Trophoblast cell (in vitro differentiated cells and primary cell): ENCODE measurements at regions not wholly inside any gene's neighbourhood (a gene's known extent, or its start where the extent isn't known, plus 50 kb on each side); places are given as distances from the start of the nearest gene placed in this dataset.

Experiments
- DNase-seq, 2 donors: peaks; one replicate each; pipeline ENCODE4 v3.0.0-alpha.2; 2016
- H2AFZ ChIP-seq: 2 replicates; pipeline ENCODE4 v1.6.1; 2013; ENCODE audit warnings: low read length, moderate library complexity, mild to moderate bottlenecking; ENCODE audit not compliant: insufficient read depth, poor library complexity
- H2AK5ac ChIP-seq: 2 replicates; pipeline ENCODE4 v1.6.1; 2013; ENCODE audit warnings: mild to moderate bottlenecking, low read length
- H2BK120ac ChIP-seq: 2 replicates; pipeline ENCODE4 v1.6.1; 2013; ENCODE audit warnings: low read length, mild to moderate bottlenecking, moderate library complexity; ENCODE audit not compliant: insufficient read depth, poor library complexity
- H2BK12ac ChIP-seq: 2 replicates; pipeline ENCODE4 v1.6.1; 2013; ENCODE audit warnings: mild to moderate bottlenecking, low read length, moderate library complexity
- H2BK5ac ChIP-seq: 2 replicates; pipeline ENCODE4 v1.6.1; 2013; ENCODE audit warnings: low read length, low read depth, moderate library complexity, mild to moderate bottlenecking; ENCODE audit not compliant: poor library complexity
- H3K14ac ChIP-seq: 2 replicates; pipeline ENCODE4 v1.6.1; 2013; ENCODE audit warnings: mild to moderate bottlenecking, low read length
- H3K18ac ChIP-seq: 2 replicates; pipeline ENCODE4 v1.6.1; 2013; ENCODE audit warnings: mild to moderate bottlenecking, low read length
- H3K23ac ChIP-seq: 2 replicates; pipeline ENCODE4 v1.6.1; 2013; ENCODE audit warnings: low read length
- H3K27ac ChIP-seq: 2 replicates; pipeline ENCODE4 v1.5.1; 2013; ENCODE audit warnings: low read depth, mild to moderate bottlenecking, inconsistent platforms, low read length, moderate library complexity
- H3K27me3 ChIP-seq: 2 replicates; pipeline ENCODE4 v1.6.1; 2013; ENCODE audit warnings: inconsistent platforms, mild to moderate bottlenecking, low read length, moderate library complexity; ENCODE audit not compliant: insufficient read depth
- H3K36me3 ChIP-seq, 2 experiments: 1 replicate in 1 of 2; 2 replicates in 1 of 2; pipeline ENCODE4 v1.6.1; 2013; ENCODE audit warnings: low read length in 2 of 2, mild to moderate bottlenecking in 2 of 2, moderate library complexity in 1 of 2; ENCODE audit not compliant: insufficient read depth in 2 of 2, control insufficient read depth in 1 of 2
- H3K4ac ChIP-seq: 2 replicates; pipeline ENCODE4 v1.6.1; 2013; ENCODE audit warnings: low read depth, mild to moderate bottlenecking, low read length, moderate library complexity
- H3K4me1 ChIP-seq, 2 experiments: 1 replicate in 1 of 2; 2 replicates in 1 of 2; pipeline ENCODE4 v1.6.1; 2013; ENCODE audit warnings: low read length in 2 of 2, mild to moderate bottlenecking in 2 of 2, moderate library complexity in 1 of 2; ENCODE audit not compliant: insufficient read depth in 2 of 2, control insufficient read depth in 1 of 2
- H3K4me2 ChIP-seq: 2 replicates; pipeline ENCODE4 v1.6.1; 2013; ENCODE audit warnings: inconsistent platforms, mild to moderate bottlenecking, low read length, moderate library complexity
- H3K4me3 ChIP-seq: 2 replicates; pipeline ENCODE4 v1.5.1; 2013; ENCODE audit warnings: mild to moderate bottlenecking, low read depth, low read length, inconsistent platforms
- H3K79me1 ChIP-seq: one replicate; pipeline ENCODE4 v1.6.1; 2013; ENCODE audit warnings: low read length
- H3K79me2 ChIP-seq: 2 replicates; pipeline ENCODE4 v1.6.1; 2013; ENCODE audit warnings: low read length, mild to moderate bottlenecking; ENCODE audit not compliant: control insufficient read depth, insufficient read depth, poor library complexity
- H3K9ac ChIP-seq: 2 replicates; pipeline ENCODE4 v1.6.1; 2013; ENCODE audit warnings: mild to moderate bottlenecking, low read length
- H3K9me3 ChIP-seq: 2 replicates; pipeline ENCODE4 v1.6.1; 2013; ENCODE audit warnings: low read depth, mild to moderate bottlenecking, control low read depth, inconsistent platforms, low read length; ENCODE audit not compliant: insufficient read depth
- H4K12ac ChIP-seq: 2 replicates; pipeline ENCODE4 v1.6.1; 2013; ENCODE audit warnings: low read depth, mild to moderate bottlenecking, low read length, moderate library complexity
- H4K8ac ChIP-seq: 2 replicates; pipeline ENCODE4 v1.6.1; 2013; ENCODE audit warnings: low read depth, mild to moderate bottlenecking, low read length, moderate library complexity
- H4K91ac ChIP-seq: one replicate; pipeline ENCODE4 v1.6.1; 2013; ENCODE audit warnings: low read depth, mild to moderate bottlenecking, low read length, moderate library complexity
- WGBS: extraction: QIAGEN DNeasy Blood & Tissue Kit; methylation state at CpG from one replicate; pipeline ENCODE4 v1.1.7; 2013; ENCODE audit warnings: missing lambda C conversion rate; ENCODE audit not compliant: insufficient read length, insufficient coverage; ENCODE audit errors: extremely low coverage; 5-methylcytosine and 5-hydroxymethylcytosine counted together

- no peak overlapping the region for H4K12ac ChIP-seq
- H3K9ac ChIP-seq, result no peak overlapping the region
- H2AK5ac ChIP-seq, result no peak overlapping the region
- H2AFZ ChIP-seq, result no peak overlapping the region
- H4K8ac ChIP-seq, result no peak overlapping the region
- no peak overlapping the region for H2BK5ac ChIP-seq
- no peak overlapping the region for H3K18ac ChIP-seq
- H3K9me3 ChIP-seq, result no peaks in the 10 kb centered on the region
- H3K4me3 ChIP-seq, result no peak overlapping the region
- H3K14ac ChIP-seq, result no peak overlapping the region
- no peak overlapping the region for H3K4ac ChIP-seq
- H2BK120ac ChIP-seq, result no peak overlapping the region
- no peak overlapping the region for H3K23ac ChIP-seq
- H3K27ac ChIP-seq, result no peak overlapping the region
- H3K27me3 ChIP-seq, result no peaks in the 10 kb centered on the region
- WGBS, result no CpG with 5 or more reads among the region's 3 CpGs
- peaks cover 8 to 9% of the 10 kb centered on the region in 2 experiments for H3K36me3 ChIP-seq
- H3K4me2 ChIP-seq, result no peak overlapping the region
- no peaks in the 10 kb centered on the region for H3K79me1 ChIP-seq
- no peak overlapping the region for H2BK12ac ChIP-seq
- H3K79me2 ChIP-seq, result no peaks in the 10 kb centered on the region
- DNase-seq, result no peak
- H3K4me1 ChIP-seq, result no peaks in the 10 kb centered on the region
- no peak overlapping the region for H4K91ac ChIP-seq
Measured at GRCh38 chrY:7299960-7300359, 388.4 kb upstream of the AMELY start.

- H4K91ac ChIP-seq, result no peak overlapping the region
- H3K4me3 ChIP-seq, result no peak overlapping the region
- no peak overlapping the region for H3K4me2 ChIP-seq
- no CpG with 5 or more reads among the region's 1 CpG for WGBS
- H2AFZ ChIP-seq, result no peak overlapping the region
- no peaks in the 10 kb centered on the region for H3K79me1 ChIP-seq
- H3K18ac ChIP-seq, result no peak overlapping the region
- no peak overlapping the region for H3K14ac ChIP-seq
- H3K27me3 ChIP-seq, result no peaks in the 10 kb centered on the region
- H3K79me2 ChIP-seq, result no peaks in the 10 kb centered on the region
- H3K23ac ChIP-seq, result no peak overlapping the region
- H3K9ac ChIP-seq, result no peak overlapping the region
- H2BK12ac ChIP-seq, result no peak overlapping the region
- no peaks in the 10 kb centered on the region for H3K9me3 ChIP-seq
- H3K36me3 ChIP-seq, result peaks cover 2 to 6% of the 10 kb centered on the region in 2 experiments
- no peak overlapping the region for H2BK120ac ChIP-seq
- DNase-seq, result no peak
- no peak overlapping the region for H4K8ac ChIP-seq
- H2AK5ac ChIP-seq, result no peak overlapping the region
- H3K27ac ChIP-seq, result no peak overlapping the region
- H4K12ac ChIP-seq, result no peak overlapping the region
- no peak overlapping the region for H3K4ac ChIP-seq
- no peaks in the 10 kb centered on the region for H3K4me1 ChIP-seq
- no peak overlapping the region for H2BK5ac ChIP-seq
Measured at GRCh38 chrY:7292113-7292512, 380.6 kb upstream of the AMELY start.

- Histone ChIP-seq H3K4me2 (no peak overlapping the region), H2BK5ac (no peak overlapping the region), H3K36me3 (peaks cover 4 to 8% of the 10 kb centered on the region in 2 experiments), H3K79me2 (no peaks in the 10 kb centered on the region), H3K4me3 (no peak overlapping the region), H2BK12ac (no peak overlapping the region), H4K12ac (no peak overlapping the region), H4K8ac (no peak overlapping the region), H3K18ac (no peak overlapping the region), H2AK5ac (no peak overlapping the region), H3K23ac (no peak overlapping the region), H3K4me1 (peaks cover 0 to 2% of the 10 kb centered on the region in 2 experiments), H3K79me1 (no peaks in the 10 kb centered on the region), H3K27ac (no peak overlapping the region), H4K91ac (no peak overlapping the region), H3K9ac (no peak overlapping the region), H3K9me3 (no peaks in the 10 kb centered on the region), H3K14ac (no peak overlapping the region), H3K27me3 (no peaks in the 10 kb centered on the region), H2AFZ (no peak overlapping the region), H2BK120ac (no peak overlapping the region), H3K4ac (no peak overlapping the region)
- WGBS, result no CpG with 5 or more reads among the region's 10 CpGs
- DNase-seq, result no peak
Measured at GRCh38 chrY:7289889-7290833, 378.6 kb upstream of the AMELY start.

- Histone ChIP-seq H4K8ac (no peak overlapping the region), H3K4me1 (peaks cover 0 to 2% of the 10 kb centered on the region in 2 experiments), H3K9ac (no peak overlapping the region), H3K36me3 (peaks cover 11 to 12% of the 10 kb centered on the region in 2 experiments), H3K79me1 (no peaks in the 10 kb centered on the region), H2AK5ac (no peak overlapping the region), H3K4me3 (no peak overlapping the region), H3K23ac (no peak overlapping the region), H2AFZ (no peak overlapping the region), H3K9me3 (no peaks in the 10 kb centered on the region), H3K79me2 (no peaks in the 10 kb centered on the region), H2BK12ac (no peak overlapping the region), H4K12ac (no peak overlapping the region), H3K27me3 (no peaks in the 10 kb centered on the region), H2BK5ac (no peak overlapping the region), H3K14ac (no peak overlapping the region), H4K91ac (no peak overlapping the region), H3K4ac (no peak overlapping the region), H3K27ac (no peak overlapping the region), H3K18ac (no peak overlapping the region), H3K4me2 (no peak overlapping the region), H2BK120ac (no peak overlapping the region)
- no CpG with 5 or more reads among the region's 5 CpGs for WGBS
- no peak for DNase-seq
Measured at GRCh38 chrY:7288611-7289010, 377.1 kb upstream of the AMELY start.
